Gastroesophageal sphincter (tissue), 3 donors: ENCODE measurements at regions not wholly inside any gene's neighbourhood (a gene's known extent, or its start where the extent isn't known, plus 50 kb on each side); places are given as distances from the start of the nearest gene placed in this dataset.

Source experiments
- POLR2AphosphoS5 ChIP-seq: sonication (generic); formaldehyde crosslinking; IDR thresholded peaks from one replicate; pipeline ENCODE4 v1.6.1; 2017; ENCODE audit warnings: antibody characterized with exemption
- TF ChIP-seq, protein P1 (sequence below), 4 experiments: fragments of 200-600 bp in 2 of 4; fragments of 450-650 bp in 2 of 4; sonication (generic) in 1 of 4; IDR thresholded peaks; one replicate each; pipeline ENCODE4 v1.5.1; 2017 to 2019; ENCODE audit warnings: antibody characterized with exemption in 4 of 4, mild to moderate bottlenecking in 2 of 4, moderate library complexity in 2 of 4

DNA sequence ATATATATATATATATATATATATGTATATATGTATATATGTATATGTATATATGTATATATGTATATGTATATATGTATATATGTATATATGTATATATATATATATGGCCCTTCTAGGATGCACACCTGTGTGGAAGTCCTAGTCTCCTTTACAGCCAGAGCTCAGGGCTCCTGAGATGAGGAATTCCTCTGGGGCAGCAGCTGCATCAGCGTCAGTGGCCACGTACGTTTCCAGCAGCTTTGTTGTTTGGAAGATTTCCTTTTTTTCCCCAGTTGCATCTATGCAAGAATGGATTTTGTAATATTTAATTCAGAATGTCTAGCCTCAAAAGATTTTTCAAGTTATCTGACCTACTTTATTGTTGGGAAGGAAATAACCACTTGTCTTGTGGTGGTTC is 68.6 kb downstream of the TNFAIP2 start:
- TF ChIP-seq, protein P1, sequence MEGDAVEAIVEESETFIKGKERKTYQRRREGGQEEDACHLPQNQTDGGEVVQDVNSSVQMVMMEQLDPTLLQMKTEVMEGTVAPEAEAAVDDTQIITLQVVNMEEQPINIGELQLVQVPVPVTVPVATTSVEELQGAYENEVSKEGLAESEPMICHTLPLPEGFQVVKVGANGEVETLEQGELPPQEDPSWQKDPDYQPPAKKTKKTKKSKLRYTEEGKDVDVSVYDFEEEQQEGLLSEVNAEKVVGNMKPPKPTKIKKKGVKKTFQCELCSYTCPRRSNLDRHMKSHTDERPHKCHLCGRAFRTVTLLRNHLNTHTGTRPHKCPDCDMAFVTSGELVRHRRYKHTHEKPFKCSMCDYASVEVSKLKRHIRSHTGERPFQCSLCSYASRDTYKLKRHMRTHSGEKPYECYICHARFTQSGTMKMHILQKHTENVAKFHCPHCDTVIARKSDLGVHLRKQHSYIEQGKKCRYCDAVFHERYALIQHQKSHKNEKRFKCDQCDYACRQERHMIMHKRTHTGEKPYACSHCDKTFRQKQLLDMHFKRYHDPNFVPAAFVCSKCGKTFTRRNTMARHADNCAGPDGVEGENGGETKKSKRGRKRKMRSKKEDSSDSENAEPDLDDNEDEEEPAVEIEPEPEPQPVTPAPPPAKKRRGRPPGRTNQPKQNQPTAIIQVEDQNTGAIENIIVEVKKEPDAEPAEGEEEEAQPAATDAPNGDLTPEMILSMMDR (IDR thresholded peaks at IDR 0.05): no peak
- no peak for TF ChIP-seq POLR2AphosphoS5
